NCI-H82 (cell line): ENCODE measurements at regions not wholly inside any gene's neighbourhood (a gene's known extent, or its start where the extent isn't known, plus 50 kb on each side); places are given as distances from the start of the nearest gene placed in this dataset.
"Not testable (repeated sequence)": the region's sequence is repeated elsewhere in the genome, so short reads cannot be mapped to it uniquely, and the experiment has no call there.

Experiments used
- DNase-seq: peaks from one replicate; lab custom pipeline; 2025; lab: John Stamatoyannopoulos, UW

- DNase-seq, result no peak
Observed at GRCh38 chr4:29104694-29105093, 1615.5 kb upstream of the PCDH7 start.

GRCh38 chr4:29113960-29114359, 1606.2 kb upstream of the PCDH7 start:
- no peak for DNase-seq

GRCh38 chr4:29117231-29117722, 1602.9 kb upstream of the PCDH7 start:
- not testable (repeated sequence) for DNase-seq

GRCh38 chr4:29121586-29121985, 1598.6 kb upstream of the PCDH7 start:
- no peak for DNase-seq

- no peak for DNase-seq
Observed at GRCh38 chr4:29128810-29129209, 1591.4 kb upstream of the PCDH7 start.

GRCh38 chr4:29131304-29131703, 1588.9 kb upstream of the PCDH7 start:
- no peak for DNase-seq

- DNase-seq, result no peak
Observed at GRCh38 chr4:29142708-29143107, 1577.5 kb upstream of the PCDH7 start.

GRCh38 chr4:29151584-29151983, 1568.6 kb upstream of the PCDH7 start:
- DNase-seq, result no peak

- DNase-seq, result no peak
Observed at GRCh38 chr4:29153642-29154041, 1566.5 kb upstream of the PCDH7 start.

GRCh38 chr4:29175291-29175690, 1544.9 kb upstream of the PCDH7 start:
- DNase-seq, result no peak

- DNase-seq, result no peak
Observed at GRCh38 chr4:29199025-29199424, 1521.1 kb upstream of the PCDH7 start.

GRCh38 chr4:29199485-29199884, 1520.7 kb upstream of the PCDH7 start:
- DNase-seq, result no peak

GRCh38 chr4:29213020-29213419, 1507.1 kb upstream of the PCDH7 start:
- no peak for DNase-seq

- no peak for DNase-seq
Observed at GRCh38 chr4:29220761-29221160, 1499.4 kb upstream of the PCDH7 start.

- no peak for DNase-seq
Observed at GRCh38 chr4:29224911-29225310, 1495.3 kb upstream of the PCDH7 start.

- no peak for DNase-seq
Observed at GRCh38 chr4:29240641-29241040, 1479.5 kb upstream of the PCDH7 start.

GRCh38 chr4:29243054-29243453, 1477.1 kb upstream of the PCDH7 start:
- no peak for DNase-seq

GRCh38 chr4:29243851-29244250, 1476.3 kb upstream of the PCDH7 start:
- no peak for DNase-seq

GRCh38 chr4:29259556-29259955, 1460.6 kb upstream of the PCDH7 start:
- no peak for DNase-seq

- DNase-seq, result no peak
Observed at GRCh38 chr4:29262986-29263385, 1457.2 kb upstream of the PCDH7 start.

- DNase-seq, result no peak
Observed at GRCh38 chr4:29276150-29276549, 1444.0 kb upstream of the PCDH7 start.

GRCh38 chr4:29277381-29277780, 1442.8 kb upstream of the PCDH7 start:
- DNase-seq, result no peak

GRCh38 chr4:29278585-29278984, 1441.6 kb upstream of the PCDH7 start:
- no peak for DNase-seq

- no peak for DNase-seq
Observed at GRCh38 chr4:29289118-29289517, 1431.1 kb upstream of the PCDH7 start.

GRCh38 chr4:29295280-29295679, 1424.9 kb upstream of the PCDH7 start:
- DNase-seq, result no peak
